Uterus (tissue), 3 donors: ENCODE measurements at regions not wholly inside any gene's neighbourhood (a gene's known extent, or its start where the extent isn't known, plus 50 kb on each side); places are given as distances from the start of the nearest gene placed in this dataset.

Source experiments
- DNase-seq, 2 donors: peaks; one replicate each; pipeline ENCODE4 v3.0.0-alpha.2; 2019 to 2020
- H3K27ac ChIP-seq, 2 donors: fragments of 200-600 bp; sonication (generic); 1 replicate in 1 of 2; 2 replicates in 1 of 2; pipeline ENCODE4 v1.5.1; 2016 to 2018
- H3K27me3 ChIP-seq, 2 donors: fragments of 200-600 bp; sonication (generic); one replicate each; pipeline ENCODE4 v1.5.1; 2018 to 2019; ENCODE audit warnings: control low read depth in 1 of 2
- H3K36me3 ChIP-seq, 2 donors: fragments of 200-600 bp; sonication (generic); one replicate each; pipeline ENCODE4 v1.5.1; 2019; ENCODE audit warnings: control low read depth in 1 of 2
- H3K4me1 ChIP-seq, 2 donors: fragments of 200-600 bp; sonication (generic); one replicate each; pipeline ENCODE4 v1.5.1; 2018 to 2019; ENCODE audit warnings: control low read depth in 1 of 2
- H3K4me3 ChIP-seq, 2 donors: fragments of 200-600 bp; sonication (generic); 1 replicate in 1 of 2; 2 replicates in 1 of 2; pipeline ENCODE4 v1.5.1; 2018 to 2019; ENCODE audit warnings: mild to moderate bottlenecking in 1 of 2
- H3K9me3 ChIP-seq, 2 donors: fragments of 200-600 bp; sonication (generic); one replicate each; pipeline ENCODE4 v1.5.1; 2019; ENCODE audit warnings: control low read depth in 1 of 2
- POLR2A ChIP-seq, 2 donors: fragments of 450-650 bp; IDR thresholded peaks; one replicate each; pipeline ENCODE4 v1.6.1; 2016; ENCODE audit warnings: antibody characterized with exemption in 2 of 2, mild to moderate bottlenecking in 1 of 2, moderate library complexity in 1 of 2
- intact Hi-C: fragments of 100-400 bp; cut with DNase I; formaldehyde crosslinking; loops from one replicate; pipeline ENCODE4 v1.15.1; 2023; ENCODE audit warnings: low total_unique reads
- TF ChIP-seq, protein P1 (sequence below), 4 experiments: fragments of 200-600 bp in 2 of 4; fragments of 450-650 bp in 2 of 4; sonication (generic) in 2 of 4; IDR thresholded peaks; one replicate each; pipeline ENCODE4 v1.5.1; 2016 to 2019; ENCODE audit warnings: antibody characterized with exemption in 4 of 4, mild to moderate bottlenecking in 2 of 4, moderate library complexity in 1 of 4
- donor health status: DM: yes; HTN: yes; CAD: no.

DNA sequence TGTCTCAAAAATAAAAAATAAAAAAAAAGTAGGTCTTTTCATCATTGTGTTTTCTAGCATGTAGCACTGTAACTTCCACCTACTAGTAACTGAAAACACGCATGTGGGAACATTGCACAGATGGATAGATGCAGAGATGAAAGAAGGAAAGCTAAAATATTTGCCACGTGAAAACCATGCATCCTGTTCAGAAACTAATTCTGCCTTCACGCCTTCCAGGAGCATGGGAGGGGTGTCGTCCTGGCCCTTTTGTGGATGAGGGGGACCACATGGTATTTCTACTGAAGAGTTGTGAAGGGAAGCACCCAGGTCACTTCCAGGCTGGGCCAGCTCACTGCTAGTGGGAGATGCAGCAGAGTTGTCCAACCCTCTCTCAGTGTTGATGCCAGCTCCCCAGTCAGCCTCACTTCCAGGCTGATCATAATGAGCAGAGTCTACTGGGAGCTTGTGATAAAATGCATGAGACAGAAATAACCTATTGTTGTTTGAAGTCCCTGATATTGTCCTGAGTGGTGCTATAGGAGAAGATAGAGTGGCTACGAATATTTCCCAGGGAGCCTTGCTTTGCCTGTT lies 287.1 kb upstream of the CELF2 start:
- Histone ChIP-seq H3K9me3 (no peaks in the 10 kb centered on the region), H3K4me3 (no peak overlapping the region), H3K27me3 (no peaks in the 10 kb centered on the region), H3K4me1 (no peaks in the 10 kb centered on the region), H3K27ac (no peak overlapping the region), H3K36me3 (no peaks in the 10 kb centered on the region)
- TF ChIP-seq, protein P1, sequence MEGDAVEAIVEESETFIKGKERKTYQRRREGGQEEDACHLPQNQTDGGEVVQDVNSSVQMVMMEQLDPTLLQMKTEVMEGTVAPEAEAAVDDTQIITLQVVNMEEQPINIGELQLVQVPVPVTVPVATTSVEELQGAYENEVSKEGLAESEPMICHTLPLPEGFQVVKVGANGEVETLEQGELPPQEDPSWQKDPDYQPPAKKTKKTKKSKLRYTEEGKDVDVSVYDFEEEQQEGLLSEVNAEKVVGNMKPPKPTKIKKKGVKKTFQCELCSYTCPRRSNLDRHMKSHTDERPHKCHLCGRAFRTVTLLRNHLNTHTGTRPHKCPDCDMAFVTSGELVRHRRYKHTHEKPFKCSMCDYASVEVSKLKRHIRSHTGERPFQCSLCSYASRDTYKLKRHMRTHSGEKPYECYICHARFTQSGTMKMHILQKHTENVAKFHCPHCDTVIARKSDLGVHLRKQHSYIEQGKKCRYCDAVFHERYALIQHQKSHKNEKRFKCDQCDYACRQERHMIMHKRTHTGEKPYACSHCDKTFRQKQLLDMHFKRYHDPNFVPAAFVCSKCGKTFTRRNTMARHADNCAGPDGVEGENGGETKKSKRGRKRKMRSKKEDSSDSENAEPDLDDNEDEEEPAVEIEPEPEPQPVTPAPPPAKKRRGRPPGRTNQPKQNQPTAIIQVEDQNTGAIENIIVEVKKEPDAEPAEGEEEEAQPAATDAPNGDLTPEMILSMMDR (IDR thresholded peaks at IDR 0.05): no peak
- no peak for TF ChIP-seq POLR2A (IDR thresholded peaks at IDR 0.05)
- intact Hi-C loops: no loop called here
- no peak for DNase-seq

DNA sequence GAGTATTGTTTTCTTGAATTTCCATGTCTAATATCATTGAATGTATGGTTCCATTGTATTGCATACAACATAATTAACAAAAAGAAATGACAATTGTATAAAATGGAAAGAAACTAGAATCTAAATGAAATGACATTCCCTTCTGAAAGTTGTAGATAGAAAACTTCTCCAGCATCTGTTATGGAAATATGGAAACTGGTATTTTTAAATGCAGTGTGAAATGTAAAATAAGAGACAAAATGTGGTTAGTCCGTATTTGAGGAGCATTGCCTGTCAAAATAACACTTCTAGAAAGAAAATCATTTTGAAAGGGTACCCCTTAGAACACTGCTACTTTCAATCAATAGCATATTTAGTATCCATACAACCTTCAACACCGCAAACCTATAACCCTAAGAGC lies 286.3 kb upstream of the CELF2 start:
- H3K27me3 ChIP-seq: no peaks in the 10 kb centered on the region
- TF ChIP-seq POLR2A (IDR thresholded peaks at IDR 0.05): no peak
- TF ChIP-seq, protein P1 (IDR thresholded peaks at IDR 0.05): no peak
- no peak overlapping the region for H3K27ac ChIP-seq
- no peaks in the 10 kb centered on the region for H3K9me3 ChIP-seq
- intact Hi-C loops: no loop called here
- no peaks in the 10 kb centered on the region for H3K4me1 ChIP-seq
- H3K4me3 ChIP-seq: no peak overlapping the region
- H3K36me3 ChIP-seq: no peaks in the 10 kb centered on the region
- no peak for DNase-seq

DNA sequence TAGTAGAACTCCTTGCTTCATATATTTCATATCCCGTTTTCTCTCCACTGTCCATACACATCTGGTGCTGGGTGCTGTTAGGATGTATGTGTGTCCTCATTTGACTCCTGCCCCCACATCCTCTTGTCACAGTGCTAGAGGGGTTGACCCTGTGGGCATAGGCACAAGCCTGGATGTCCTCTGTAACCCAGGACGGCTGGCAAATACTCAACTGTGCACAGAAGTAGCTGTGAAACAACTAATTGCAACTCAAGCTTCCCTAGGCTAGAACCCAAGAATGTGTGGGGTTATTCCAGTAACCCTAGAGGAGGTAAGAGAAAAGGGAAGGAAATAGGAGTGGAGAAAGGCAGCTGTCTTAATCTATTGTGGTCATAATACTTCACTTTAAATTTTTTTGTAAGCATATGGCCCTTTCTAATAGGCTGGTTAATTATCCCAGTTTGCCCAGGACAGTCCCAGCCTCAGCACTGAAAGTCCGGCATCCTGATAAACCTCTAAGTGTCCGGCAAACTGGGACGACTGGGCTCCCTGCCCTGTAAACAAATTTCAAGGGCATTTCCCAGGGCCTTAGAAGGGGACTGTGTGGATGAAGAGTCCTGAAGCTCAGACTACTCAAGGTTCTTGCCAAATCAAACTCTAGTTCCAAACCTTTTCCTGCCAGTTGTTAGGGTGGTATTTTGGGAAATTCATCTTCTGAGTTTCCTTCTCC lies 283.2 kb upstream of the CELF2 start:
- TF ChIP-seq, protein P1 (IDR thresholded peaks at IDR 0.05): no peak
- no peak for TF ChIP-seq POLR2A (IDR thresholded peaks at IDR 0.05)
- no peaks in the 10 kb centered on the region for H3K27me3 ChIP-seq
- DNase-seq: no peak

DNA sequence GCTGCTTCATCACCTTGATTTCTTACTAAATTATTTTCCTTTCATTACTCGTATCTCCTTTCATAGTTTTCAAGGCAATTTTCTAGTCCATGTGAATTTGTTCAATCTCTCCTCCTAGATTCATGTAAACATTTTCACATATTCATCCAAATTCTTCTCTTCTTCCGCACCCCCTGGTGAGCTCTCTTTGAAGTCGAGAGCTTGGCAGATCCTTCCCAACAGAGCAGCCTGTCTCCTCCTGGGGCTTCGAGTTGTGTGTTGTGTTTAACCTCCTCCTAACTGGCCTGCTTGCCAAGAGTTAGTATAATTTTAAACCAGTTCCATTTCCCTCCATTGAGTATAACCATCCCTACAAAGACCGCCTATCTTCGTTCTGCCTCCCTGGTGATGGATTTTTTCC lies 272.4 kb upstream of the CELF2 start:
- intact Hi-C loops: no loop called here
- no peak for DNase-seq
- Histone ChIP-seq H3K4me1 (no peaks in the 10 kb centered on the region), H3K9me3 (no peaks in the 10 kb centered on the region), H3K27me3 (no peaks in the 10 kb centered on the region), H3K36me3 (no peaks in the 10 kb centered on the region), H3K4me3 (no peak overlapping the region), H3K27ac (no peak overlapping the region)
- TF ChIP-seq POLR2A (IDR thresholded peaks at IDR 0.05): no peak
- TF ChIP-seq, protein P1 (IDR thresholded peaks at IDR 0.05): no peak

More for the DNA sequence above, 283.2 kb upstream of the CELF2 start:
- Histone ChIP-seq H3K36me3 (no peaks in the 10 kb centered on the region), H3K9me3 (no peaks in the 10 kb centered on the region), H3K4me3 (no peak overlapping the region), H3K27ac (no peak overlapping the region), H3K4me1 (no peaks in the 10 kb centered on the region)
- intact Hi-C loops: no loop called here

- TF ChIP-seq, protein P1 (IDR thresholded peaks at IDR 0.05): no peak
- TF ChIP-seq POLR2A (IDR thresholded peaks at IDR 0.05): no peak
- Histone ChIP-seq H3K27ac (no peak overlapping the region), H3K27me3 (no peaks in the 10 kb centered on the region), H3K4me1 (no peaks in the 10 kb centered on the region), H3K9me3 (no peaks in the 10 kb centered on the region), H3K36me3 (no peaks in the 10 kb centered on the region), H3K4me3 (no peak overlapping the region)
- no peak for DNase-seq
- intact Hi-C loops: no loop called here
These were observed 262.2 kb upstream of the CELF2 start for GRCh38 chr10:10755490-10755889.
